HG03045 (cell line): ENCODE measurements at regions not wholly inside any gene's neighbourhood (a gene's known extent, or its start where the extent isn't known, plus 50 kb on each side); places are given as distances from the start of the nearest gene placed in this dataset.
A peak's percentile ranks its signal among the peaks of the same experiment; 100 is the strongest.
"Not testable (repeated sequence)": the region's sequence is repeated elsewhere in the genome, so short reads cannot be mapped to it uniquely, and the experiment has no call there.

Source experiments
- ATAC-seq: cut with Tn5 transposase; IDR thresholded peaks from one replicate; pipeline ENCODE4 v1.9.1; 2021; ENCODE audit warnings: mild to moderate bottlenecking, moderate library complexity; ENCODE audit not compliant: unreplicated experiment

DNA sequence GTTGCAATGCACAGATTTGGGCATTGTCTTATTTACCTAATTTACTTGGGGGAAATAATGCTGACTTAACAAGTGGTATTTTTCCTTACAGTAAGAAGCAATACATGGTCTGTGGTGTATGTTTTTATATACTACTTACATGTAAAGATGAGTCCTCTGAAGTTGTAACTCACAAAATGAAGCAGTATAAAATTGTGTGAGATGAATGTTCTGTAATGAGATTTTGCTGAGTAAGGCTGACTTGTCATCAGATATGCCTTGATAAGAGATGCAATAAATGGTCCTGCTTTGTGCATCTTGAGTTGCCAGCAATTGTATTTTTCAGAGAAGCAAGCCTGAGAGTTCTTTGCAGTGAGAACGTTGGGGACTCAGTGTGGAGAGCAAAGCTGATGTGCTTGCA is 92.2 kb upstream of the GNAQ start:
- no peak for ATAC-seq

- no peak for ATAC-seq
These were observed 91.0 kb upstream of the GNAQ start for GRCh38 chr9:78122631-78123030.

DNA sequence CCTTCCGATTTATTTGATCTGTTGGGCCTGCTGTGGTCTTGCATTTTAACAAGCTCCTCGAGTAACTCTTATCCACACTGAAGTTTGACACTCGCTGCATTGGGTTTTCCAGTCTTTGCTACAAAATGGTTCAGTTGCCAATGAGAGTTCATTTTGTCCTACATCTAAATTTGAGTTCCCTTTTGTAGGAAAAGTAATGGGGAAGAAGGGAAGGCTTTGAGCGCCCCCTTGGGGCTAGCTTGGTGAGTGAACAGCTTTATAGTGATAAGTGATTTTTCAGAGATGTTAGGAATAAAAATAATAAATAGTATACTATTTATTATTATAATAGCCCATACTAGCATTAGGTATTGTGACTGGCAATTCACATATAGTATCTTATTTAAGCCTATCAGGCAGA is 89.9 kb upstream of the GNAQ start:
- ATAC-seq: no peak

DNA sequence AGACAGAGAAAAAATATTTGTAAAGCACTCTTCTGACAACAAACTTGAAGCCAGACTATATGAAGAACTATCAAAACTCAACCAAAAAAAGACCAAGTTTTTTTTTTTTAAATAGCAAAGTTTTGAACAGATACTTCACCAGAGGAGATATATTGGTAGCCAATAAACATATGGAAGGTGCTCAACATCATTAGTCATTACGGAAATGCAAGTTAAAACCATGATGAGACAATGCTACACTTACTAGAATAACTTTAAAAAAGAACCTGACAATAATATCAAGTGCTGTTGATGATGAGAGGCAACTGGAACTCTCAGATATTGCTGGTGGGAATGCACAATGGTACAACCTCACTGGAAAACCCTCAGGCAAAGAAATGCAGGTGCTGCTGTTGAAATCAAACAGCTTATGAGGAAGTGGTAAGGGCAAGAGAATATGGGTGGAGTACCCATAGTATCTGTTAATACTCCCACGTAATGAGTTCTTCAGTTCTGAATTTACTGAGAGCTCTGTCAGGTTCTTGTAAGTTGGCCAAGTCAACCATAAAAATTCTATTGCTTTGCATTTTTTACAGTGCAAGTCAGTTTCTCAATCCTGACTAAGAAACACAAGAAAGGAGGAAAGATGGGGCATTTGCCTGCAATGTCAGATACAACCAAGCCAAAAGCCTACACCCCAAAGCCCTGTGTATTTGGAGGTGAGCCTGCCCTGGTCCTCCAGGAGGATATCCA is 87.3 kb upstream of the GNAQ start:
- ATAC-seq: no peak

DNA sequence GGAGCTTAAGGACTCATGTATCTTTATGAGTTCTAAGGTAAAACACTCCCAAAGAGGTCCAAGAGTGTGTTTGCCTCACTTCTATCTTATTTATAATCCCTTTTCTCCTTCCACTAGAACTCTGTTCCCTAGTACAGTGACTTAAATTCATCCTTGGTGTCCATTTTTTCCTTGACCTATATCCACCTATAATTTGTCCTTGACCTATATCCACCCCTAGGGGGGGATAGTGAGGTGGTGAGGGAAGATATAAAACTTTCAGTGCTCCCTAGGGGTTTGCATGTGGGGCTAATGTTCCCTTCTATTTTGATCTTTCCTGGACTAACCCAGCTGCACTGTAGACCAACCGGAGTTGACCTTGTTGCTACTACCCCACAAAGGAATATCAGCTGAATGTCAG is 83.5 kb upstream of the GNAQ start:
- no peak for ATAC-seq

- ATAC-seq: no peak
These were observed 83.0 kb upstream of the GNAQ start for GRCh38 chr9:78114581-78114980.

DNA sequence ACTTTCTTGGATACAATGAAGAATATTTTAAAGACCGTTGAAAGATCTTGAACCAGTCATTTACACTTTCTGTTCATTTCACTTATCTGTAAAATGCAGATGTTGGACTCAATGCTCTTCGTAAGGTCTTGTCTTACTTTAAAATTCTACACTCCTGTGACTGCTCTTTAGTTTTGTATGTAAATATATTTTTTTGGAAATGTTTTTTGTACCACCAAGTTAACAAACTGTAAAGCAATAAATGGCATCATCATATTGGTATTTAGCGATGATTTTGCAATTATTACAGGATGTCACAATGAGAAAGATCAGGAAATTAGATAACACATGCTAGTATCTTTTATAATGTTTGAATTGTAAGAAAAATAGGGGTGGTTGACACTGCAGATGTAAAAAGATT is 80.8 kb upstream of the GNAQ start:
- no peak for ATAC-seq

GRCh38 chr9:78112004-78112403 is 80.4 kb upstream of the GNAQ start:
- ATAC-seq: no peak

GRCh38 chr9:78109075-78109474 is 77.5 kb upstream of the GNAQ start:
- ATAC-seq: no peak

GRCh38 chr9:78106586-78106985 is 75.0 kb upstream of the GNAQ start:
- ATAC-seq: not testable (repeated sequence)

DNA sequence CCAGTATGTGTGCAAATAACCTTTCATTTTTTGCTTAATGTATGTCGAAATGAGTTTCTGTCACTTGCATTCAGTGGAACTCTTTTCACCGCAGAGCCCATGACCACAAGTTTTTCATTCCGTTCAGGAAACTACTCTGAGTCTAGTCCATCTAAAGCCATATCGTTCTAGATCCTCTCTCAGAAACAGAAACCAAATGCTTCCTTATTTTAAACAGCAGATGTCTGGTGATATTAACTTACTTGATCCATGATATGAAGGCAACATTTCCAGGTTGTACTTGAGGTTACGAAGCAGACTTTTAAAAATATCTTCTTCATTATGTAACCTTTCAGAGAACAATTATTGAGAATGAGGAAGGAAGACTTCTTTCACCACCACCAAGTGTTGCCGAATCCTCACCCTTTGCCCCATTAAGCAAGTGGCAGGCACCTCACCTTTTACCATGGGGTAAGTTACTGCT is 72.4 kb upstream of the GNAQ start:
- peak; percentile 53 for ATAC-seq

- ATAC-seq: no peak
These were observed 69.6 kb upstream of the GNAQ start for GRCh38 chr9:78101247-78101646.

DNA sequence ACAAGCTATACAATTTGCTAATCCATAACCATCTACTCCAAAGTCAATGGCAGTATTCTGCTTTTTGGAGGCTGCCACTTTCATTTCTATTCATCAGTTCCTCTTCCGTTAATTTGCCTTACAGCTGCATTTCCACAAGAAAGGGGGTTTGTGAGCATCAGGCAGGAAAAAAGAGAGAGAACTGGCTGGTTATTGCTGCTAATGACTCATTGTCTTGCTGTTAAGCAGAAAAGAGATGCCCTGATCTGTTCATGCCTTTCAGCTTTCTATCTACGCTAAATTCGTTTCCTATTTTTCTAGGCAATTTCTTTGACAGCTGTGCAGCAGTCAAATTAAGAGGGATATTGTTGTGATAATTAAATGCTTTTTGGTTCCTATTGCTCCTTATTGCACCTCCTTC is 65.9 kb upstream of the GNAQ start:
- no peak for ATAC-seq

DNA sequence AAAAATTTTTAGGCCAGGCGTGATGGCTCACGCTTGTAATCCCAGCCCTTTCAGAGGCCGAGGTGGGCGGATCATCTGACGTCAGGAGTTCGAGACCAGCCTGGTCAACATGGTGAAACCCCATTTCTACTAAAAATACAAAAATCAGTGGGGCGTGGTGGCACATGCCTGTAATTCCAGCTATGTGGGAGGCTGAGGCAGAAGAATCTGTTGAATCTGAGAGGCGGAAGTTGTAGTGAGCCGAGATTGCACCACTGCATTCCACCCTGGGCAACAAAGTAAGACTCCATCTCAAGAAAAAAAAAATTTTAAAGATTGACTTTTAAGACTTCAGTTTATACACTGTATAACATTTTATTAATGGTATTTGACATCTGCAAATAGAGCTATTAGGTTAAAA is 60.1 kb upstream of the GNAQ start:
- no peak for ATAC-seq

DNA sequence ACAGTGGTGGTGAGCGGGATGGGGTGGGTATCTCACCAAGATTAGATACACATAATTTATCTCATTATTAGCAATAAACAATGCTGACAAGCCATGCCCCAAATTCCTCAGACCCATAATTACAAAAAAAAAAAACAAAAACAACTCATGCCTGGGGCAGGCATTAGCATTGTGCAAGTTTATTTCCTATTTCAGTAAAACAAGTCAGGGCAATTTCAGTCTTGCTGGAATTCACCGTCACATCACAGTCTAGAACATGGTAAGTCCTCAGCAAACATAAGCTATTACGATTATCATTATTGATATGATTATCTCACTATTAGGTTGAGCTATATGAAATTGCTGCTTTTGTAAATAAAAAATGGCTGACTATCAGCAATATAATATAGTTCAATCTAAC is 57.5 kb upstream of the GNAQ start:
- no peak for ATAC-seq

- ATAC-seq: not testable (repeated sequence)
These were observed 56.6 kb upstream of the GNAQ start for GRCh38 chr9:78088190-78088589.
